Uterus (tissue), 3 donors: ENCODE measurements at regions not wholly inside any gene's neighbourhood (a gene's known extent, or its start where the extent isn't known, plus 50 kb on each side); places are given as distances from the start of the nearest gene placed in this dataset.

ENCODE experiments used
- DNase-seq, 2 donors: peaks; one replicate each; pipeline ENCODE4 v3.0.0-alpha.2; 2019 to 2020
- H3K27ac ChIP-seq, 2 donors: fragments of 200-600 bp; sonication (generic); 1 replicate in 1 of 2; 2 replicates in 1 of 2; pipeline ENCODE4 v1.5.1; 2016 to 2018
- H3K27me3 ChIP-seq, 2 donors: fragments of 200-600 bp; sonication (generic); one replicate each; pipeline ENCODE4 v1.5.1; 2018 to 2019; ENCODE audit warnings: control low read depth in 1 of 2
- H3K36me3 ChIP-seq, 2 donors: fragments of 200-600 bp; sonication (generic); one replicate each; pipeline ENCODE4 v1.5.1; 2019; ENCODE audit warnings: control low read depth in 1 of 2
- H3K4me1 ChIP-seq, 2 donors: fragments of 200-600 bp; sonication (generic); one replicate each; pipeline ENCODE4 v1.5.1; 2018 to 2019; ENCODE audit warnings: control low read depth in 1 of 2
- H3K4me3 ChIP-seq, 2 donors: fragments of 200-600 bp; sonication (generic); 1 replicate in 1 of 2; 2 replicates in 1 of 2; pipeline ENCODE4 v1.5.1; 2018 to 2019; ENCODE audit warnings: mild to moderate bottlenecking in 1 of 2
- H3K9me3 ChIP-seq, 2 donors: fragments of 200-600 bp; sonication (generic); one replicate each; pipeline ENCODE4 v1.5.1; 2019; ENCODE audit warnings: control low read depth in 1 of 2
- POLR2A ChIP-seq, 2 donors: fragments of 450-650 bp; IDR thresholded peaks; one replicate each; pipeline ENCODE4 v1.6.1; 2016; ENCODE audit warnings: antibody characterized with exemption in 2 of 2, mild to moderate bottlenecking in 1 of 2, moderate library complexity in 1 of 2
- intact Hi-C: fragments of 100-400 bp; cut with DNase I; formaldehyde crosslinking; loops from one replicate; pipeline ENCODE4 v1.15.1; 2023; ENCODE audit warnings: low total_unique reads
- TF ChIP-seq, protein P1 (sequence below), 4 experiments: fragments of 200-600 bp in 2 of 4; fragments of 450-650 bp in 2 of 4; sonication (generic) in 2 of 4; IDR thresholded peaks; one replicate each; pipeline ENCODE4 v1.5.1; 2016 to 2019; ENCODE audit warnings: antibody characterized with exemption in 4 of 4, mild to moderate bottlenecking in 2 of 4, moderate library complexity in 1 of 4
- donor health status: DM: yes; HTN: yes; CAD: no.

DNA sequence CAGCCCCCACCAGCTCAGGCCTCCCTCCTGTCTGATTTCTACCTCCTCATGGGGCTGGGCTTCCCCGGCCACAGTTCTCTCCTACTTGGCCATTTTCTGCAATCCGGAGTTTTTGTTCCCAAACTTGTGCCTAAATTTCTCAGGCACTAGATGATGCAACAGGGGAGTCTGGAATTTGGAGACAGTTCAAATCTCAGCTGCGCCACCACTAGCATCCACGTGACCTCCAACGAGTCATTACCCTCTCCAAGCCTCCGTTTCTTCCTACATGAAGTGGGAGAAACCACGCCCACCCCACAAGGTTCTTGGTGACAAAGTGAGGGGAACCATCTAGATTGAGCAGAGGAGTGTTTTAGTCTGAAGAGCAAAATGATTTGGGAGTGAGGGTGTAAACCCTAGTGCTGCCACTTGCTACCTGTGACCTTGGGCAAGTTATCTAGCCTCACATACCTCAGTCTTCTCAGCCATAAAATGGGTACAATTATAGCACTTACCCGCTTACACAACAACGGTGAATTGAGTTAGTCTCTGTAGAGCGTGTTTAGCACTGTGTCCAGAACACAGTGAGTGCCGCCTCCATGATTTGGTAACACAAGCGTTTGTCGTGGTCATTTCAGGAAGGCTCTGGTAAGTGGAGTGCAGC is 61.4 kb upstream of the ASAP2 start:
- H3K9me3 ChIP-seq, result no peaks in the 10 kb centered on the region
- no peaks in the 10 kb centered on the region for H3K36me3 ChIP-seq
- no peak overlapping the region for H3K27ac ChIP-seq
- no peak overlapping the region for H3K4me3 ChIP-seq
- H3K27me3 ChIP-seq, result no peaks in the 10 kb centered on the region
- peaks cover 6 to 7% of the 10 kb centered on the region in 2 donors for H3K4me1 ChIP-seq
- intact Hi-C loops, result loop anchor here (10.0 kb wide), 2 partner anchors 60 to 190 kb away; partner anchors contain the start of gene ASAP2
- no peak for TF ChIP-seq POLR2A (IDR thresholded peaks at IDR 0.05)
- TF ChIP-seq, protein P1, sequence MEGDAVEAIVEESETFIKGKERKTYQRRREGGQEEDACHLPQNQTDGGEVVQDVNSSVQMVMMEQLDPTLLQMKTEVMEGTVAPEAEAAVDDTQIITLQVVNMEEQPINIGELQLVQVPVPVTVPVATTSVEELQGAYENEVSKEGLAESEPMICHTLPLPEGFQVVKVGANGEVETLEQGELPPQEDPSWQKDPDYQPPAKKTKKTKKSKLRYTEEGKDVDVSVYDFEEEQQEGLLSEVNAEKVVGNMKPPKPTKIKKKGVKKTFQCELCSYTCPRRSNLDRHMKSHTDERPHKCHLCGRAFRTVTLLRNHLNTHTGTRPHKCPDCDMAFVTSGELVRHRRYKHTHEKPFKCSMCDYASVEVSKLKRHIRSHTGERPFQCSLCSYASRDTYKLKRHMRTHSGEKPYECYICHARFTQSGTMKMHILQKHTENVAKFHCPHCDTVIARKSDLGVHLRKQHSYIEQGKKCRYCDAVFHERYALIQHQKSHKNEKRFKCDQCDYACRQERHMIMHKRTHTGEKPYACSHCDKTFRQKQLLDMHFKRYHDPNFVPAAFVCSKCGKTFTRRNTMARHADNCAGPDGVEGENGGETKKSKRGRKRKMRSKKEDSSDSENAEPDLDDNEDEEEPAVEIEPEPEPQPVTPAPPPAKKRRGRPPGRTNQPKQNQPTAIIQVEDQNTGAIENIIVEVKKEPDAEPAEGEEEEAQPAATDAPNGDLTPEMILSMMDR (IDR thresholded peaks at IDR 0.05), result no peak
- peak; percentile 53 to 58 for DNase-seq

DNA sequence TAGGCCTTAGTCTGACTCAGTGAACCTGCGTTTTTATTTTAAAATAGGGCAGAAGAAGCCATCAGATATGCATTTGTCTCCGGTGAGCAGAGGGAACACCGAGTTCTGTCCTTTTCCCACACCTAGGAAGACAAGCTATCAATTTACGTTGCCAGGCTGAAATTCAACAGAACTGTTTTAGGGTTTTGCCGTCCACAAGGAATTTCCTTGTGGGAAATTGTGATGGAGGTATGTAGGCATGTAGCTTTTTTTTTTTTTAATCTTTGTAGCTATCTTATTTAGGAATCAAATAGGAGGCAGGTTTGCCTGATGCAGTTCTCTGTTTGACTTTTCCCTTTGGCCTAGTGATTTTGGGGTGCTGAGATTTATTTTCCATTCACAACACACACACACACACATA is 62.0 kb upstream of the ASAP2 start:
- Histone ChIP-seq H3K27me3 (no peaks in the 10 kb centered on the region), H3K4me3 (no peak overlapping the region), H3K36me3 (no peaks in the 10 kb centered on the region), H3K9me3 (no peaks in the 10 kb centered on the region), H3K27ac (no peak overlapping the region), H3K4me1 (peaks cover 6 to 7% of the 10 kb centered on the region in 2 donors)
- TF ChIP-seq, protein P1 (IDR thresholded peaks at IDR 0.05), result no peak
- no peak for TF ChIP-seq POLR2A (IDR thresholded peaks at IDR 0.05)
- DNase-seq, result no peak
- intact Hi-C loops, result loop anchor here (10.0 kb wide), 2 partner anchors 60 to 190 kb away; partner anchors contain the start of gene ASAP2

DNA sequence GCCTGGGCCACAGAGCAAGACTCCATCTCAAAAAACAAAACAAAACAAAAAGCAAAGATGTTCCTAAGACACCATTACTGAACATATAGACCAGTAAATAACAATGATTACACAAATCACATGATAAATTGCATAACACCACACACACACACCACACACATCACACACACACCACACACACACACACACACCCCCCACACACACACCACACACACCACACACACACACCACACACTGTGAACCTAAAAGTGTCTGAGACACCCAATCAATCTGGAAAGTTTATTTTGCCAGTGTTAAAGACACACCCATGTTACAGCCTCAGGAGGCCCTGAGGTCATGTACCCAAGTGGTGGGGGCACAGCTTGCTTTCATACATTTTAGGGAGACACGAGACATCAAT is 62.6 kb upstream of the ASAP2 start:
- intact Hi-C loops, result loop anchor here (10.0 kb wide), 2 partner anchors 61 to 191 kb away; partner anchors contain the start of gene ASAP2
- H3K36me3 ChIP-seq, result no peaks in the 10 kb centered on the region
- H3K9me3 ChIP-seq, result no peaks in the 10 kb centered on the region
- peaks cover 6 to 7% of the 10 kb centered on the region in 2 donors for H3K4me1 ChIP-seq
- TF ChIP-seq POLR2A (IDR thresholded peaks at IDR 0.05), result no peak
- TF ChIP-seq, protein P1 (IDR thresholded peaks at IDR 0.05), result no peak
- no peaks in the 10 kb centered on the region for H3K27me3 ChIP-seq
- no peak overlapping the region for H3K4me3 ChIP-seq
- H3K27ac ChIP-seq, result no peak overlapping the region
- DNase-seq, result no peak

DNA sequence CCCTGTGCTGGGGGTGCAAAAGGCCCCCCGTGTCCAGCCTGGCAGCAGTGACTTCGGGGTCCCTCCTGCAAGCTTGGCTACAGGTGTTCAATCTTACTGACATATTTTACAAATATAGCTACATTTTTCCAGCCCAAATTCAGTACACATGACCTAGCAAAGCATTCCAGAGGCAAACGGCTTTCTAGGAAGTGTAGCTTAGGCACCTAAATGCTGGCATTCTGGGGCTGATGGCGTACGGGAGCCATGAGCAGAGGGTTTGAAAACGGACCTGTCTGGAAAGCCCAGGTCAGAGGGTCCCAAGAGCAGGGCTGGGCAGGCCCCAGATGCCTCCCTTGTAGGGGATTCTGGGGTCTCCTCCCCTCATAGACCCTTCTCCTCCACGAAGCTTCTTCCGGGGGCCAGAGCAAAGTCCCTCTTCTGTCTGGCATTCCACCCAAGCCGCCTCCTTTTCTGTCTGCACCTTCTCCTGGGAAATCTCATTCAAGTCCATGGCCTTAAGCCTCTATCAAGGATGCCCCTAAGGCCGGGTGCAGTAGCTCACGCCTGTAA is 63.3 kb upstream of the ASAP2 start:
- Histone ChIP-seq H3K36me3 (no peaks in the 10 kb centered on the region), H3K4me3 (peak overlapping the region in 1 of 2 donors; percentile 9), H3K4me1 (peaks cover 6 to 7% of the 10 kb centered on the region in 2 donors), H3K9me3 (no peaks in the 10 kb centered on the region), H3K27ac (peak overlapping the region; percentile 72 to 84), H3K27me3 (no peaks in the 10 kb centered on the region)
- no peak for DNase-seq
- TF ChIP-seq POLR2A (IDR thresholded peaks at IDR 0.05), result no peak
- TF ChIP-seq, protein P1 (IDR thresholded peaks at IDR 0.05), result no peak
- intact Hi-C loops, result loop anchor here (10.0 kb wide), 2 partner anchors 61 to 191 kb away; partner anchors contain the start of gene ASAP2
